Left kidney (tissue), 1 donor: ENCODE measurements at regions not wholly inside any gene's neighbourhood (a gene's known extent, or its start where the extent isn't known, plus 50 kb on each side); places are given as distances from the start of the nearest gene placed in this dataset.
"Not testable (repeated sequence)": the region's sequence is repeated elsewhere in the genome, so short reads cannot be mapped to it uniquely, and the experiment has no call there.

Experiments used
- DNase-seq: peaks from one replicate; pipeline ENCODE4 v3.0.0-alpha.2; 2013

DNA sequence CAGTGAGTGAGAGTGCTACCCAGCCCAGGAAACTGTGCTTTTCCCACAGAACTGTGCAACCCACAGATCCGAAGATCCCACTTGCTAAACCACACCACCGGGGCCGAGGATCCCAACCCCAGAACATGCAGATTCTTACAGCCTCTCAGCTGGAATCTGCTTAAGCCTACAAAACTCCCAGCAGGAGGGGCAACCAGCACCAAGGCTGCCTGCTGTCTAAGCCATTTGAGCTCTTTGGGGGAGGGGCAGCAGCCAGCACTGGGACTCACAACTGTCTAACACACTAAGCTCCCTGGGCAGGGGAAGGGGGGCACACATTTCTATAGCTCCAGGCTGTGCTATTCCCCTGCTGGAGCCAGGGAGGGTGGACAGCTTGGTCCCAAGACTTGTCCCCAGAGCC is 529.9 kb downstream of the XPNPEP1 start:
- no peak for DNase-seq

- DNase-seq, result no peak
These were observed 536.4 kb downstream of the XPNPEP1 start for GRCh38 chr10:109386921-109387320.

- no peak for DNase-seq
These were observed 537.2 kb downstream of the XPNPEP1 start for GRCh38 chr10:109386101-109386500.

GRCh38 chr10:109379186-109379585 is 544.1 kb downstream of the XPNPEP1 start:
- no peak for DNase-seq

GRCh38 chr10:109374215-109374614 is 549.1 kb downstream of the XPNPEP1 start:
- no peak for DNase-seq

DNA sequence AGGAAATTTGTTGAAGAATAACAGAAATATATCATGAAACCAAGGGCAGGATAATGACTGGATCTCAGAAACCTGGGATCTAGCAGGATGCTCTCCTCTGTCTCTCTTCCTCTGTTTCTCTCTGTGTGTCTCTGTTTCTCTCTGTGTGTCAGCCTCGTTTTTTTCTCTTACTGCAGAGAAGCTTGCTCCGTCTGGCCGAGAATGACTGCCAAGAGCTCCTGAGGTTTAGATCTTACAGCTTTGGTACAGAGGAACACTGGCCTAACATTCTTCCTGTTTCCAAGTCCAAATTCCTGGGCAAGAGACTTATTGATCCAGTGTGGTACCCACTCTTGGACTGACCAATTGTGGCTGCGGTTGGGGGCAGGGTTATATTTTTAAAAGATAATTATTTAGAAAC is 564.0 kb downstream of the XPNPEP1 start:
- no peak for DNase-seq

- no peak for DNase-seq
These were observed 565.0 kb downstream of the XPNPEP1 start for GRCh38 chr10:109358325-109358724.

GRCh38 chr10:109348324-109348723 is 575.0 kb downstream of the XPNPEP1 start:
- DNase-seq, result no peak

GRCh38 chr10:109343293-109343692 is 580.0 kb downstream of the XPNPEP1 start:
- DNase-seq, result no peak

GRCh38 chr10:109341986-109342385 is 581.3 kb downstream of the XPNPEP1 start:
- no peak for DNase-seq

GRCh38 chr10:109328001-109328400 is 595.3 kb downstream of the XPNPEP1 start:
- DNase-seq, result no peak

- DNase-seq, result no peak
These were observed 596.0 kb downstream of the XPNPEP1 start for GRCh38 chr10:109327266-109327665.

- DNase-seq, result no peak
These were observed 598.6 kb downstream of the XPNPEP1 start for GRCh38 chr10:109324721-109325120.

DNA sequence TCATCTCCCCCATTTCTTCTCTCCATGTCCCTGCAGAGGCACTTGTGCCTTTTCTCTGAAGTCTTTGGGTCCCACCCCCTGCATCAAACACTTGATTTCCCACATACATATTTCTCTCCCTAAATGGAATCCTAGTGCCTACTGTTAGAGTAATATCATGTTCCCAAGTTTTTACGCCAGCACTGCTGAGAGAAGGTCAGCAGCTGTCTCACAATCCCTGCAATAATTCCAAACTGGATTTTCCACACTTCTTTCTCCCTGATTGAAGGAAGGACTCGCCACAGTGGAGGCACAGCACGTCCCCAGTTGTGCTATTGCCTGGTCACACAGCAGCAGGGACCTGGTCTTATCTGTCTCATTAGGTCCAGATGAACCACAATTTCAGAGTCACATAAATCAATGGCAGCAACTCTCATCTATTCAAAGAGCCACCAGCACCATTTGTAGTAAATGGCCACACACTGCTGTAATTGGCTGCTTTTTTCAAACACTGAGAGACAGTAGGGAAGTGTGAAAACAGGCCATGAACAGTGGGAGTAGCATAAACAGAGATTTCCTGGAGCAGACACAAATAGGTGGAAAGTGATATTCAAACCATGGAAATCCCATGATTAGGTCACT is 605.5 kb downstream of the XPNPEP1 start:
- DNase-seq, result no peak

GRCh38 chr10:109314016-109314415 is 609.3 kb downstream of the XPNPEP1 start:
- DNase-seq, result not testable (repeated sequence)

- not testable (repeated sequence) for DNase-seq
These were observed 610.8 kb downstream of the XPNPEP1 start for GRCh38 chr10:109312555-109312954.

- DNase-seq, result no peak
These were observed 614.3 kb downstream of the XPNPEP1 start for GRCh38 chr10:109308971-109309370.

DNA sequence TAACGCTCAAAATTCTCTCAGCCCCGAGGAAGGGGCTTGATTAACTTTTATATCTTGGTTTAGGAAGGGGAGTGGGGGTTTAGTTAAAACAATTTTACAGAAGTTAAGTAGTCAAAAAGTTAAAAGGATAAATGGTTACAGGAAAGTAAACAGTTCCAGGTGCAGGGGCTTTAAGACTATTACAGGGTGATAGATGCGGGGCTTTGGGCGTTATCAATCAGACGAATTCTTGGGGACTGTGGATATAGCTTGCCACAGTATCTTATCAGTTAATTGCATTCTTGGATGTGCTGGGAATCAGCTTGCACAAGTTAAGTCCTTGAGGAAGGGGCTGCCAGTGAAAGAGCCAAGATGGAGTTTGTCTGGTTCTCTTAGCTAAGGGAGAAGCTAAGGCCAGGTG is 616.2 kb downstream of the XPNPEP1 start:
- DNase-seq, result not testable (repeated sequence)

- no peak for DNase-seq
These were observed 616.6 kb downstream of the XPNPEP1 start for GRCh38 chr10:109306698-109307097.

- no peak for DNase-seq
These were observed 635.5 kb downstream of the XPNPEP1 start for GRCh38 chr10:109287858-109288257.

DNA sequence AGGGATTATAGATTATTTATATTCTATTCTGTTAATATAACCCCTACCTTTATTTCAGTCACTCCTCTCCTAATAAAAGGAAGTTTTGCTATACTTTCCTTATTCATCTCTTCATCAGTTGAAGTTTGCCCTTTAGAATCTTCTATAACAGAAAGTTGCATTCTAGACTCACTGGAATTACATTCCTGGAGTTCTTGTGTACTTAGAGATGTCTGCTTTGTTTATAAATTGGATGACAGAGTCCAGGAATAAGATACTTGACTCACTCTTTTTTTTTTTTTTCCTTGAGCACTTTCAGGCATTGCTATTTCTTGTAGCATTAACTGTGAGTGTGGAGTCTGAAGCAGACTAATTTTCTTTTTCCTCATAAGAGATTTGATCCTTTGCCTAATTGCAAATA is 640.8 kb downstream of the XPNPEP1 start:
- no peak for DNase-seq

DNA sequence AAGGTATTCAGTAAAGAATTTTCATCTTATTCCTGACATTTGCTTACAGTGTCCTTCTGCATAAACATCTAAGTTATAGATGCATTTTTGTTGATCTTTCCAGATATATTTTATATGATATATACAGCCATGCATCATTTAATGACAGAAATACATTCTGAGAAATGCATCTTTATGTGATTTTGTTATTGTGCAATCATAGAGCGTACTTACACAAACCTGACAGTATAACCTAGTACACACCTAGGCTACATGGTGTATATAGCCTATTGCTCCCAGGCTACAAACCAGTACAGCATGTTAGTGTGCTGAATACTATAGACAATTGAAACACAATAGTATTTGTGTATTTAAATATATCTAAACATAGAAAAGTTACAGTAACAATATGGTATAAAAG is 642.0 kb downstream of the XPNPEP1 start:
- no peak for DNase-seq

GRCh38 chr10:109280837-109281236 is 642.5 kb downstream of the XPNPEP1 start:
- DNase-seq, result no peak

GRCh38 chr10:109277456-109277855 is 645.9 kb downstream of the XPNPEP1 start:
- no peak for DNase-seq

DNA sequence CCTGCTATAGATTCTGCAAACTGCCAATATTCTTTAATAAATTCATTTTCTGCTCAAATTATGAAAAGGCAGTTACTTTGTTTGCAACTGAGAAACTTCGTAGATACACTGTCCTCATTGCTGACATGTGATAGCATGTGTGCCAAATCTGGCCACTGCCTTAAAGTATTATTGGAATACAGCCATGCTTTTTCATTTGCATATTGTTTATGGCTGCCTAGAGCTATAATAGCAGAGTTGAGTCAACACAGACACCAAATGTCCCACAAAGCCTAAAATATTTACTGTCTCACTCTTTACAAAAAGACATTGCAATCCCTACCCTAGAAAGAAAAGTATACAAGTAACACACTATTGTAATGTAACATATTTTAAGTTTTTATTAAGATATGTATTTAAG is 647.4 kb downstream of the XPNPEP1 start:
- DNase-seq, result no peak
